Osteoblast (primary cell): ENCODE measurements at regions not wholly inside any gene's neighbourhood (a gene's known extent, or its start where the extent isn't known, plus 50 kb on each side); places are given as distances from the start of the nearest gene placed in this dataset.
A peak's percentile ranks its signal among the peaks of the same experiment; 100 is the strongest.

ENCODE experiments used
- DNase-seq: peaks from one replicate; pipeline ENCODE4 v3.0.0; 2011; ENCODE audit warnings: low spot score, mixed read lengths; ENCODE audit not compliant: insufficient read length; ENCODE audit errors: missing footprints
- H2AFZ ChIP-seq: 2 replicates; pipeline ENCODE4 v1.6.0; 2011; ENCODE audit warnings: mild to moderate bottlenecking, low read length
- H3K27ac ChIP-seq: 2 replicates; pipeline ENCODE4 v1.5.1; 2011; ENCODE audit warnings: mild to moderate bottlenecking, low read depth, low read length, moderate library complexity
- H3K27me3 ChIP-seq: 2 replicates; pipeline ENCODE4 v1.6.0; 2012; ENCODE audit warnings: mild to moderate bottlenecking, control low read depth, inconsistent platforms, low read length, moderate library complexity; ENCODE audit not compliant: insufficient read depth
- H3K36me3 ChIP-seq: 2 replicates; pipeline ENCODE4 v1.5.1; 2011; ENCODE audit warnings: mild to moderate bottlenecking, low read length, control low read depth, moderate library complexity; ENCODE audit not compliant: insufficient read depth
- H3K4me1 ChIP-seq: 2 replicates; pipeline ENCODE4 v1.5.1; 2011; ENCODE audit warnings: mild to moderate bottlenecking, low read length, control low read depth, moderate library complexity; ENCODE audit not compliant: insufficient read depth
- H3K4me2 ChIP-seq: 2 replicates; pipeline ENCODE4 v1.6.0; 2011; ENCODE audit warnings: mild to moderate bottlenecking, low read length; ENCODE audit not compliant: insufficient read depth
- H3K4me3 ChIP-seq: fragments of 200-600 bp; sonication (generic); 3 replicates; pipeline ENCODE4 v1.5.1; 2012; ENCODE audit warnings: mild to moderate bottlenecking, low read length, inconsistent platforms; ENCODE audit not compliant: insufficient read depth
- H3K79me2 ChIP-seq: 2 replicates; pipeline ENCODE4 v1.6.0; 2012; ENCODE audit warnings: mild to moderate bottlenecking, low read length, control low read depth, inconsistent platforms; ENCODE audit not compliant: insufficient read depth
- H3K9me3 ChIP-seq: 2 replicates; pipeline ENCODE4 v1.5.1; 2011; ENCODE audit warnings: low read depth, low read length, control low read depth
- H4K20me1 ChIP-seq: 2 replicates; pipeline ENCODE4 v1.6.0; 2012; ENCODE audit warnings: mild to moderate bottlenecking, low read length, control low read depth; ENCODE audit not compliant: insufficient read depth
- CTCF ChIP-seq: IDR thresholded peaks from 2 replicates; pipeline ENCODE4 v1.5.1; 2011; ENCODE audit warnings: mild to moderate bottlenecking, low read depth, low read length, moderate library complexity; ENCODE audit errors: extremely low read depth

GRCh38 chr12:41936333-41936732, 208.3 kb downstream of the GXYLT1 start:
- no peaks in the 10 kb centered on the region for H3K4me1 ChIP-seq
- no peak for TF ChIP-seq CTCF
- H3K27ac ChIP-seq, result no peak overlapping the region
- H3K9me3 ChIP-seq, result no peaks in the 10 kb centered on the region
- H4K20me1 ChIP-seq, result no peaks in the 10 kb centered on the region
- H3K27me3 ChIP-seq, result no peaks in the 10 kb centered on the region
- no peak for DNase-seq
- H3K4me3 ChIP-seq, result no peak overlapping the region
- no peak overlapping the region for H3K4me2 ChIP-seq
- H2AFZ ChIP-seq, result no peak overlapping the region
- H3K36me3 ChIP-seq, result no peaks in the 10 kb centered on the region
- no peaks in the 10 kb centered on the region for H3K79me2 ChIP-seq

- H3K4me3 ChIP-seq, result no peak overlapping the region
- H3K79me2 ChIP-seq, result no peaks in the 10 kb centered on the region
- no peak overlapping the region for H3K4me2 ChIP-seq
- H4K20me1 ChIP-seq, result no peaks in the 10 kb centered on the region
- DNase-seq, result no peak
- no peak for TF ChIP-seq CTCF
- H3K9me3 ChIP-seq, result no peaks in the 10 kb centered on the region
- no peak overlapping the region for H2AFZ ChIP-seq
- H3K27me3 ChIP-seq, result no peaks in the 10 kb centered on the region
- H3K36me3 ChIP-seq, result no peaks in the 10 kb centered on the region
- no peaks in the 10 kb centered on the region for H3K4me1 ChIP-seq
- no peak overlapping the region for H3K27ac ChIP-seq
Observed at GRCh38 chr12:41935911-41936310, 208.8 kb downstream of the GXYLT1 start.

- H3K27me3 ChIP-seq, result no peaks in the 10 kb centered on the region
- peak overlapping the region; percentile 71 for H3K4me3 ChIP-seq
- H2AFZ ChIP-seq, result peak overlapping the region; percentile 89
- no peak for DNase-seq
- H3K79me2 ChIP-seq, result no peaks in the 10 kb centered on the region
- TF ChIP-seq CTCF, result no peak
- H3K36me3 ChIP-seq, result no peaks in the 10 kb centered on the region
- no peak overlapping the region for H3K27ac ChIP-seq
- H3K4me2 ChIP-seq, result peak overlapping the region; percentile 90
- H3K4me1 ChIP-seq, result no peaks in the 10 kb centered on the region
- no peaks in the 10 kb centered on the region for H3K9me3 ChIP-seq
- H4K20me1 ChIP-seq, result no peaks in the 10 kb centered on the region
Observed at GRCh38 chr12:41932470-41932991, 212.1 kb downstream of the GXYLT1 start.

- Histone ChIP-seq H3K36me3 (no peaks in the 10 kb centered on the region), H3K27ac (no peak overlapping the region), H4K20me1 (no peaks in the 10 kb centered on the region), H3K4me3 (peak overlapping the region; percentile 50), H3K27me3 (no peaks in the 10 kb centered on the region), H3K9me3 (no peaks in the 10 kb centered on the region), H3K4me1 (no peaks in the 10 kb centered on the region), H3K79me2 (no peaks in the 10 kb centered on the region), H2AFZ (peak overlapping the region; percentile 56), H3K4me2 (peak overlapping the region; percentile 69)
- TF ChIP-seq CTCF, result no peak
- DNase-seq, result no peak
Observed at GRCh38 chr12:41930866-41931437, 213.7 kb downstream of the GXYLT1 start.
